BLaER1 treated with 17β-estradiol and CSF1 and Interleukin-3, amounts not matched to agents 10 nM and 100 nM (cell line): ENCODE measurements at regions not wholly inside any gene's neighbourhood (a gene's known extent, or its start where the extent isn't known, plus 50 kb on each side); places are given as distances from the start of the nearest gene placed in this dataset.
"Not testable (repeated sequence)": the region's sequence is repeated elsewhere in the genome, so short reads cannot be mapped to it uniquely, and the experiment has no call there.

ENCODE experiments used
- H3K27ac ChIP-seq, 11 experiments: shearing (Covaris generic); formaldehyde crosslinking; 2 replicates each; pipeline ENCODE4 v1.8.1; 2022
- H3K27me3 ChIP-seq, 11 experiments: shearing (Covaris generic); formaldehyde crosslinking; 2 replicates each; pipeline ENCODE4 v1.8.1; 2022
- H3K36me3 ChIP-seq, 11 experiments: shearing (Covaris generic); formaldehyde crosslinking; 2 replicates each; pipeline ENCODE4 v1.8.1; 2022
- H3K4me1 ChIP-seq, 10 experiments: shearing (Covaris generic); formaldehyde crosslinking; 2 replicates each; pipeline ENCODE4 v1.8.1; 2022
- H3K4me2 ChIP-seq, 11 experiments: shearing (Covaris generic); formaldehyde crosslinking; 2 replicates each; pipeline ENCODE4 v1.8.1; 2022
- H3K4me3 ChIP-seq, 10 experiments: shearing (Covaris generic); formaldehyde crosslinking; 2 replicates each; pipeline ENCODE4 v1.8.1; 2022
- H3K9ac ChIP-seq, 11 experiments: shearing (Covaris generic); formaldehyde crosslinking; 2 replicates each; pipeline ENCODE4 v1.8.1; 2022
- H3K9me3 ChIP-seq, 11 experiments: shearing (Covaris generic); formaldehyde crosslinking; replicated peaks in 1 of 11; 2 replicates each; pipeline ENCODE4 v1.8.1; 2022
- H4K20me1 ChIP-seq, 11 experiments: shearing (Covaris generic); formaldehyde crosslinking; 2 replicates each; pipeline ENCODE4 v1.8.1; 2022

DNA sequence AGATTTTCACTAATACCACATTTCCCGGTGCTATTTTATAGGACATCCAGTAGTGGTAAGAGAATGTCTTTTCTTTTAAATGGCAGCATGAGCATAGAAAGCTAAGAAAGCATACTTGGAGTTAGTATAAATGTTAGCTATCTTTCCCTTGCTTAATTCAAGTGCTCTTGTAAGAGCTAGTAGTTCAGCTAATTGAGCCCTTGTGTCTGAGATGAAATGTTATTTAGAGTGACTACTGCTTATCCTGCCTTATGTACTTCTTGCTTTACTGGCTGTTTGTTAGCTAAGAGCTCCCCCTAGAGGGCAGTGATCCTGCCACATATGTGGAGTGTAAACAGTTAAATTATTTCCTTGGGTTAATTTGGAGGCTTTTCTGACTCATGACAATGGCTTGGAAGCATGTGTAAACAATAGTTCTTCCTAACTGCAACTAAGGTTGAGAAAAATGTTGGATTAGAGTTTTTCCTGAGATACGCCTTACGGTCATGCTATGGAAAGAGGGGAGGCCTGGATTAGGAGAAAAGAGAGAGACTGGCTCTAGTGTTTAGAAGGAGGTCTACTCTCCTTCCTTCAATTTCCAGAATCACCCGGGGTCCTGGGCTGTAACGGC lies 162.5 kb upstream of the TGIF2LX start:
- Histone ChIP-seq H3K27me3 (peaks cover 20 to 53% (median 39%) of the 10 kb centered on the region in 11 experiments; a peak in 21 of 22 replicates), H3K9me3 (peaks cover 14 to 20% (median 15%) of the 10 kb centered on the region in 11 experiments)
- not testable (repeated sequence) for H3K4me1 ChIP-seq, H3K27ac ChIP-seq, H3K4me2 ChIP-seq, H3K4me3 ChIP-seq, H4K20me1 ChIP-seq, H3K9ac ChIP-seq, H3K36me3 ChIP-seq

GRCh38 chrX:89771639-89772038 lies 150.1 kb upstream of the TGIF2LX start:
- H3K4me3 ChIP-seq, H3K9me3 ChIP-seq, H3K4me2 ChIP-seq, H3K4me1 ChIP-seq, H3K36me3 ChIP-seq, H4K20me1 ChIP-seq, H3K27me3 ChIP-seq, H3K9ac ChIP-seq, H3K27ac ChIP-seq: not testable (repeated sequence)

GRCh38 chrX:89811440-89811839 lies 110.3 kb upstream of the TGIF2LX start:
- H3K4me3 ChIP-seq, H3K9me3 ChIP-seq, H3K36me3 ChIP-seq, H3K27me3 ChIP-seq, H3K4me1 ChIP-seq, H4K20me1 ChIP-seq, H3K9ac ChIP-seq, H3K27ac ChIP-seq, H3K4me2 ChIP-seq: not testable (repeated sequence)

DNA sequence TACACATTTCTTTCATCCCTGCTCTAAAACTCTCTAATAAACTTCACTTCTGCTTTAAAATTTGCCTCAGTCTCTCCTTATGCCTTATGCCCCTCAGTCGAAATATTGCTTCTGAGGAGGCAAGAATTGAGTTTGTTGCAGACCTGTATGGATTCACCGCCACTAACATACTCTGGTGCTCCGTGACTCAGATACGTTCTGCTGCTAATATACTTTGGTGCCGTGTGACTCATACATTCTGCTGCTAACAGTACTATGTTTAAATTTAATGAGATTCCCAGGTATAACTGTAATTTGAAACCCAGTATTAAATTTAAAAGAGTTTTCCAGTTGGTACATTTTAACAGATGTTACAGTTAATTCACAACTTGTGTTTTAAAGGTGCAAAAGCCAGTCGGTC lies 82.0 kb upstream of the TGIF2LX start:
- H3K9me3 ChIP-seq, H4K20me1 ChIP-seq, H3K27ac ChIP-seq, H3K4me3 ChIP-seq, H3K4me2 ChIP-seq, H3K9ac ChIP-seq, H3K4me1 ChIP-seq, H3K36me3 ChIP-seq: not testable (repeated sequence)
- H3K27me3 ChIP-seq: peaks cover 0 to 27% (median 17%) of the 10 kb centered on the region in 11 experiments; a peak in 12 of 22 replicates

GRCh38 chrX:89871662-89872061 lies 50.0 kb upstream of the TGIF2LX start:
- H3K36me3 ChIP-seq, H3K4me2 ChIP-seq, H3K27me3 ChIP-seq, H3K9ac ChIP-seq, H3K27ac ChIP-seq, H3K4me1 ChIP-seq, H4K20me1 ChIP-seq, H3K4me3 ChIP-seq, H3K9me3 ChIP-seq: not testable (repeated sequence)
